Tibial nerve (tissue), 4 donors: ENCODE measurements at regions not wholly inside any gene's neighbourhood (a gene's known extent, or its start where the extent isn't known, plus 50 kb on each side); places are given as distances from the start of the nearest gene placed in this dataset.

ENCODE experiments used
- DNase-seq, 2 donors: peaks; one replicate each; pipeline ENCODE4 v3.0.0-alpha.2; 2019; ENCODE audit warnings: low spot score in 2 of 2
- H3K27ac ChIP-seq, 4 donors: fragments of 200-600 bp; sonication (generic) in 3 of 4; one replicate each; pipeline ENCODE4 v1.5.1; 2017 to 2019; ENCODE audit warnings: mild to moderate bottlenecking in 1 of 4
- H3K27me3 ChIP-seq, 2 donors: fragments of 200-600 bp; sonication (generic) in 1 of 2; one replicate each; pipeline versions ENCODE4 v1.5.1 to v1.6.0; 2017 to 2019
- H3K36me3 ChIP-seq, 3 donors: fragments of 200-600 bp; sonication (generic); one replicate each; pipeline ENCODE4 v1.5.1; 2018 to 2019
- H3K4me1 ChIP-seq, 4 donors: fragments of 200-600 bp; sonication (generic) in 3 of 4; one replicate each; pipeline ENCODE4 v1.5.1; 2017 to 2019
- H3K4me3 ChIP-seq, 4 donors: fragments of 200-600 bp; sonication (generic) in 3 of 4; one replicate each; pipeline ENCODE4 v1.5.1; 2017 to 2019; ENCODE audit warnings: mild to moderate bottlenecking in 1 of 4, moderate library complexity in 1 of 4
- H3K9me3 ChIP-seq, 4 donors: fragments of 200-600 bp; sonication (generic) in 3 of 4; one replicate each; pipeline ENCODE4 v1.5.1; 2017 to 2019
- CTCF ChIP-seq, 5 experiments: fragments of 200-600 bp in 3 of 5; fragments of 450-650 bp in 2 of 5; sonication (generic) in 3 of 5; IDR thresholded peaks; one replicate each; pipeline ENCODE4 v1.5.1; 2016 to 2019; ENCODE audit warnings: antibody characterized with exemption in 5 of 5, mild to moderate bottlenecking in 3 of 5, moderate library complexity in 2 of 5
- EP300 ChIP-seq, 2 donors: sonication (generic); formaldehyde crosslinking; IDR thresholded peaks; one replicate each; pipeline ENCODE4 v1.6.1; 2017; ENCODE audit warnings: antibody characterized with exemption in 2 of 2, mild to moderate bottlenecking in 1 of 2
- POLR2A ChIP-seq, 2 donors: fragments of 450-650 bp; IDR thresholded peaks; one replicate each; pipeline ENCODE4 v1.6.1; 2017; ENCODE audit warnings: antibody characterized with exemption in 2 of 2, mild to moderate bottlenecking in 2 of 2, moderate library complexity in 2 of 2
- WGBS, 2 donors: methylation state at CpG; one replicate each; pipeline ENCODE4 v1.1.5; 2018; 5-methylcytosine and 5-hydroxymethylcytosine counted together

GRCh38 chr5:115064380-115064779, 105.3 kb downstream of the TRIM36 start:
- Histone ChIP-seq H3K4me1 (no peaks in the 10 kb centered on the region), H3K27me3 (no peaks in the 10 kb centered on the region), H3K9me3 (no peaks in the 10 kb centered on the region), H3K36me3 (no peaks in the 10 kb centered on the region), H3K27ac (no peak overlapping the region), H3K4me3 (no peak overlapping the region)
- 48 to 51% methylated on average over 2 of the region's 2 CpGs for WGBS, 2 donors
- DNase-seq: no peak
- TF ChIP-seq EP300 (IDR thresholded peaks at IDR 0.05) (no peak), POLR2A (IDR thresholded peaks at IDR 0.05) (no peak), CTCF (IDR thresholded peaks at IDR 0.05) (no peak)

DNA sequence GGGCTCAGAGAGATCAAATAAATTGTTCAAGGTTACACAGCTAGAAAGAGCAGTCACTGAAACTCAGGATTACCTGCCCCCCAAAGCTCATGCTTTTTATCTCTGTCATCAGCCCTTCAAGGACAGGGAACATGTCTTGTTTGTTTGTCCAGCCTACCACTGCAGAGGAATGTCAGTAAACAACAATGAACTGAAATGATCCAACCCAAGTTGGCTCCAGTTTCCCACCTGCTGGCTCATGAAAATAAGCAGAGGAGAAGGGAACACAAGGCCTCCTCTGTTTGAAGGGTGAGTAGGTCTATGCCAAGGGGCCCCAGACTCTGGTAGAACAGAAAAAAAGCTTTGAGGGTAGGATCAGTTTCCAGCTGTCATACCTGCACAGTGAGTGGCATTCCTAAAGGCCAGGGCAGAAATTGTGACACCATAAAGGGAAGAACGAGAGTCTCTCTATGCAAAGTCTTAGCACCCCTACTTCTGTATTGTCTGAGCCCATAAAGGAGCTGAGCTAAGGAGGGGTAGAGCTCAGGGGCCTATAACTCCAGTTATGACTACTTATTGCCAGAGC, 115.2 kb downstream of the TRIM36 start:
- Histone ChIP-seq H3K4me1 (no peaks in the 10 kb centered on the region), H3K27ac (no peak overlapping the region), H3K4me3 (no peak overlapping the region), H3K27me3 (no peaks in the 10 kb centered on the region), H3K9me3 (no peaks in the 10 kb centered on the region), H3K36me3 (no peaks in the 10 kb centered on the region)
- DNase-seq: no peak
- TF ChIP-seq CTCF (IDR thresholded peaks at IDR 0.05): no peak
- TF ChIP-seq EP300 (IDR thresholded peaks at IDR 0.05): no peak
- no peak for TF ChIP-seq POLR2A (IDR thresholded peaks at IDR 0.05)
- 44 to 76% methylated on average over 1 of the region's 1 CpG for WGBS, 2 donors

- H3K27ac ChIP-seq: no peak overlapping the region
- no peaks in the 10 kb centered on the region for H3K27me3 ChIP-seq
- H3K4me3 ChIP-seq: no peak overlapping the region
- H3K4me1 ChIP-seq: no peaks in the 10 kb centered on the region
- no peak for DNase-seq
- no peaks in the 10 kb centered on the region for H3K9me3 ChIP-seq
- WGBS, 2 donors: 84 to 85% methylated on average over 2 of the region's 2 CpGs
- TF ChIP-seq CTCF (IDR thresholded peaks at IDR 0.05): no peak
- no peak for TF ChIP-seq POLR2A (IDR thresholded peaks at IDR 0.05)
- no peak for TF ChIP-seq EP300 (IDR thresholded peaks at IDR 0.05)
- H3K36me3 ChIP-seq: no peaks in the 10 kb centered on the region
Measured at GRCh38 chr5:115052948-115053347, 116.8 kb downstream of the TRIM36 start.

- TF ChIP-seq CTCF (IDR thresholded peaks at IDR 0.05) (no peak), EP300 (IDR thresholded peaks at IDR 0.05) (no peak), POLR2A (IDR thresholded peaks at IDR 0.05) (no peak)
- no peaks in the 10 kb centered on the region for H3K4me1 ChIP-seq
- no peaks in the 10 kb centered on the region for H3K9me3 ChIP-seq
- H3K27me3 ChIP-seq: no peaks in the 10 kb centered on the region
- WGBS, 2 donors: 33 to 55% methylated on average over 3 of the region's 3 CpGs
- DNase-seq: no peak
- no peak overlapping the region for H3K27ac ChIP-seq
- no peaks in the 10 kb centered on the region for H3K36me3 ChIP-seq
- H3K4me3 ChIP-seq: no peak overlapping the region
Measured at GRCh38 chr5:115050866-115051265, 118.8 kb downstream of the TRIM36 start.

- peaks cover 0 to 36% (median 0%) of the 10 kb centered on the region in 4 donors for H3K9me3 ChIP-seq
- no peak for DNase-seq
- H3K4me1 ChIP-seq: no peaks in the 10 kb centered on the region
- H3K4me3 ChIP-seq: no peak overlapping the region
- TF ChIP-seq POLR2A (IDR thresholded peaks at IDR 0.05): no peak
- no peaks in the 10 kb centered on the region for H3K27me3 ChIP-seq
- H3K36me3 ChIP-seq: no peaks in the 10 kb centered on the region
- H3K27ac ChIP-seq: no peak overlapping the region
- 47 to 56% methylated on average over 4 of the region's 4 CpGs for WGBS, 2 donors
Measured at GRCh38 chr5:115033861-115034260, 135.8 kb downstream of the TRIM36 start.

DNA sequence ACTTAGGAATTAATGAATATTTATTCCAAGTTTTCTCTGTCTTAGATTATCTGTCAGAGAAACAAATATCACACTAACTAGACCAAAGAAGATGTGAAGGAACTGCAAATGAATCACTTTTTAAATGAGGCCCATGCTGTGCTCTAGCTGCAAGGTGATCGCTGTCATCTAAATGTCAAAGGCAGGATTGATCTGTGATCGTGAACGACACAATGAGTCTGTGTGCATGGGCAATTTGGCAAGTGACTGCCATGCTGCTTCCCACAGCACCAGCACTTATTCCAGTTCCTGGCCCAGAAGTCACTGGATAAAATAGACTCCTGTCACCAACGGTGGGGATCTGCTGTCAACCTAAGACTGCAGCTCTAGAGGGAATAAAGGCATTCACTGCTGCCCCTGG, 141.2 kb downstream of the TRIM36 start:
- Histone ChIP-seq H3K4me1 (no peaks in the 10 kb centered on the region), H3K9me3 (peaks cover 0 to 13% (median 0%) of the 10 kb centered on the region in 4 donors), H3K4me3 (no peak overlapping the region), H3K27ac (no peak overlapping the region), H3K27me3 (no peaks in the 10 kb centered on the region), H3K36me3 (no peaks in the 10 kb centered on the region)
- TF ChIP-seq POLR2A (IDR thresholded peaks at IDR 0.05): no peak
- no peak for TF ChIP-seq CTCF (IDR thresholded peaks at IDR 0.05)
- no peak for TF ChIP-seq EP300 (IDR thresholded peaks at IDR 0.05)
- DNase-seq: no peak
- 53 to 61% methylated on average over 4 of the region's 4 CpGs for whole genome bisulfite sequencing, 2 donors
